NCI-H460 (cell line): ENCODE measurements at regions not wholly inside any gene's neighbourhood (a gene's known extent, or its start where the extent isn't known, plus 50 kb on each side); places are given as distances from the start of the nearest gene placed in this dataset.

Experiments
- DNase-seq: peaks from one replicate; pipeline ENCODE4 v3.0.0-alpha.2; 2016; ENCODE audit warnings: low read depth; ENCODE audit errors: extremely low read depth

- no peak for DNase-seq
Measured at GRCh38 chr15:36313736-36314280, 265.6 kb upstream of the CDIN1 start.

DNA sequence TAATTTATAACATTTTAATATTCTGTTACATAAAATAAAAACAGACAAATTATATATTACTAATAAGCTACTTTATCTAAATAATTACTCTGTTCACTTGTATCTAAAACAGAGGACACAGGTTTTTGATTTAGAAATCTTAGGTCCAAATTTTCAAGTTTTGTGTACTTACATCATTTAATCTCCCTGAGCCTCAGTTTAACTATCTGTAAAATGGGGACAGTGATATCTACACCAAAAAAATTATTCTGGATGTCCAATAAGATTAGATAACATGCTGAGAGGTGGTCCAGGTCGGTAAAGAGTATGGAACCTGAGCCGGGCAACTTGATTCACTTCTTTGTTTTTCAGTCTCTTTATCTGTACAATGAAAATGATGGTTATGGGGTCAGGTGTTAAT lies 263.8 kb upstream of the CDIN1 start:
- no peak for DNase-seq

GRCh38 chr15:36323615-36324014 lies 255.8 kb upstream of the CDIN1 start:
- DNase-seq, result no peak

GRCh38 chr15:36325206-36325605 lies 254.2 kb upstream of the CDIN1 start:
- no peak for DNase-seq

DNA sequence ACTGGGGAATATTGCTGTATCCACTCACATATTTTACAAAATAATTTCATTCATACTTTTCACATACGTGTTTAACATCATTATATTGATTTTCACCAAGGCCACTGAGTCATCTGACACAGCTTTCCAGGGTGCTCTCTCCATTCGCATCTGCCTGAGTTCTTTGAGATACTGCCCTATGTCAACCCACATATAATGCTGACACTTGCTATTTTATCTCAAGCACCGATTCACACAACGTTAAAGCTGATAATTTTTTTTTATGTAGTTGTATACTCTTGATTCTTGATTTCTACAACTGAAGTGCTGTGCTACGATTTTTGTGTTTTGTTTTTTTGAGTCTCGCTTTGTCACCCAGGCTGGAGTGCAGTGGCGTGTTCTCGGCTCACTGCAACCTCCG lies 249.8 kb upstream of the CDIN1 start:
- no peak for DNase-seq

GRCh38 chr15:36330598-36330997 lies 248.8 kb upstream of the CDIN1 start:
- no peak for DNase-seq

DNA sequence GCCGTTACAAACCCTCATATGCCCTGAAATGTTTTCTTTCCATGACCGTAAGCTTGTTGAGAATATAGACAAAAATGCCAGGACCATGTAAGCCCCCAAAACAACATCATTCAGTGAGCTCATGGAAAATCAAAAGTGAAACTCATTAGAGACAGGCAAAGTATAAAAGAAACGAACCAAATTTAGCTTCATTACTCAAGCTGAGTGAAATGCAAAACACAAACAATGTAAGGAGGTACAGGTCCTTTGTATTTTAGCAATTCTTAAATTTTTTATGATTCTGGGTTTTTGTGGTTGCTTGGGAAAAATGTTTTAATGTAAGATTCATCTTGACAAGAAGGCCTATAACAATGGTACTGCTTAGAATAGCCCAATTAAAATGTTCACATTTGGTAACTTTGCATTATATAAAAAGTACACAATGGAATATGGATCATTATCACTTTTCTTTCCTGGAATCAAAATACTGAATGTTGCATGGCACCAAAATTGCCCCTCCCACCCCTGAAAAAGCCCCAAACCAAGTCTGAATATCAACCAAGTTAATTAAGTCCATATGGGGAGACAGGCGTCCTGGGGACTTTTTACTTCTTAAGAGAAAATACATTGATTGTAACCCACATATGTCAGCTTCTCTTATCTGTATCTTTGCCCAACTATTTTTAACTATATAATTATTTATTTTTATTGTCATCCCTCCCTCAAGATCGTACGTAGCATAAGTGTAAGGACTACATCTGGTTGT lies 247.7 kb upstream of the CDIN1 start:
- DNase-seq, result no peak

- no peak for DNase-seq
Measured at GRCh38 chr15:36332301-36332700, 247.1 kb upstream of the CDIN1 start.

- DNase-seq, result no peak
Measured at GRCh38 chr15:36332896-36333295, 246.5 kb upstream of the CDIN1 start.

DNA sequence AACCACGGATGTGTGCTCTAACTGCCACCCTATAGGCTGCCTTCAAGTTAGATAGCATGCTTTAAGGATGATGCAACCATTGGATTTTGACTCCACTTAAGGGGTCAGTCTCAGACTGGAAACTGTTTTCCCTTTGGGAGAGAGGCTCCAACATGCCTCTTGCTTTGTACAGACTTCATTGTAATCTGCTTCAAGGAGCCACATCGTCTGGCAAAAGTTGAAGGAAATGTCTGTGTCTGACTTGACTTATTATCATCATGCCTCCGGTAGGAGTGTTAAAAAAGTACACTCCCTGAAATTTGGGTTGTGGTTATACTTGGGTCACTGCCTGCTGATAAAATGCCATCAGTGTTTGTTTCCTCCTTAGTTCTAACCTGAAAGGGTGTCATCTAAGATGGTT lies 245.4 kb upstream of the CDIN1 start:
- no peak for DNase-seq

- no peak for DNase-seq
Measured at GRCh38 chr15:36335224-36335623, 244.2 kb upstream of the CDIN1 start.

DNA sequence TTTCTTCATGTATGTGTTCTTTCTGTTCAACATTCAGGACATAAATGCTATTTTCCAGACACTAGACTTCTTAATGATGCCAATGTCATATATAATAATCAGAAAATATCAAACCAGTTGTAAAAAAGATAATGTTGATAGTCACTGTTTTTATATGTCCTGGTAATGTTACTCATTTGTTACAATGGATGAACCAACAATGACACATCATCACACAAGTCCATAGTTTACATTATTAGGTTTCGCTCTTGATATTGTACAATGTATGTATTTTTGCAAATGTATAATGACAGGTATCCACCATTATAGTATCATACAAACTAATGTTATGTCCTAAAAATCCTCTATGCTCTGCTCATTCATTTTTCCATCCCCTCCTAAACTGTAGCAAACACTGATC lies 243.8 kb upstream of the CDIN1 start:
- DNase-seq, result no peak

- DNase-seq, result no peak
Measured at GRCh38 chr15:36344887-36345286, 234.5 kb upstream of the CDIN1 start.

GRCh38 chr15:36347272-36347858 lies 232.1 kb upstream of the CDIN1 start:
- DNase-seq, result no peak

DNA sequence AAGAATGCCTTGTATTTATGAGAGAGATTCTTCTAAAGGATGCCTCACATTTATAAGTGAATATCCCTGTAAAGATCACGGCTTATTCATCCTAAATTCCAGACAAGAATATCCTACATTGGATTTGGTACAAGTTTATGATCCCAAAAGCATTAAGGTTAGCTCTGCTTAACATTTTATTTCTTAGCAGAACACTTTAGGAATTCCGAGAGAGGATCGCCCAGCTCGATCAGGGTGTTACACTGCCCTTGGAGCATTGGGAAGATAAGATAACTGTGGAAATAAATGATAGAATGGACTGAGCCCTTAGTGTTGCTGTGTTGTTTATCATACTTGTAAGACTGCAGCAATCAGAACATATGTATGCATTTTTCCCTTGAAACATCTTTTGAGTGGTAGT lies 223.0 kb upstream of the CDIN1 start:
- no peak for DNase-seq

DNA sequence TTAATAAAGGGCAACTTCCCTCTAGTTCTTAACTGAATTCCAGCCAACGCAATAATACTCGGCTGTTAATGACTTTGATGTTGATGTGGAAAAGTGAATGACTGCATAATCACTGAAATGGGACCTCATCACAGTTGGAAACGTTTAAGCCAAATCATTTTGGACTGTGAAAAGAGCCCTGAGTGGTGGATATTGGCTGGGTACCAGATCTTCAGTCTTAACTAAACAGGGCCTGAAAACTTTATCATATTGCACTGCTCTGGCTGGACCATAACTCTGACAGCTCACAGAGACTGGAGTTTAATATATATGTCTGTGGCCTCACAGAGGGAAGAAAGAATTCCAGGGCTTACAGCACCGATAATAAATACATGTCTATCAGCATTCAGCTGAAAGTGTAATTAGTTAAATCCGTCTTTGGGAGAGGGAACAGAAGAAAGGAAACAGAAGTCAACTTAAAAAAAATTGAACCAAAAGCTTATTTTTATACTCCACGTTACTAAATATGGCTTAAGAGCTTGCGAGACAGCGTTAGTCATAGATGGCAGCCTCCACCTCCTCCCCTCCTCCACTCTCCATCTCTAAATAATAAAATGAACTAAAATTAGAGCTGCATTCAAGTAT lies 222.3 kb upstream of the CDIN1 start:
- DNase-seq, result no peak

- DNase-seq, result no peak
Measured at GRCh38 chr15:36358094-36358493, 221.3 kb upstream of the CDIN1 start.

DNA sequence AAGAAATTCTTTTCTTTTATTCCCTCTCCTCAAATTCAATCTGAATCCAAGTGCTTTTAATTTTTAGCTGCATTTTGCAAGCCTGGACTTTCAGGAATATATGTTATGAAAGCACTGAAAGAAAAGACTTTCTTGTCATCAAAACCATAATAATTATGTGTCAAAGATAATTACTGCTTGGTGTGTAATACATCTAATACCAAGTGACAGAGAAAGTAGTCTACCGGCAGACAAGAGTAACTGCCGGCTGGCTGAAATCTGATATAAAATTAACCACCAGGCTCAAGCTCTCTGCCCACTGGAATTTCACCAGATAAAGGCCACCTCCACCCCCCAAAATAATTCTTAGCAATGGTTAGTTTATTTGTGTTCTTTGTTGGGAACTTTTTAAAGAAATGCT lies 220.9 kb upstream of the CDIN1 start:
- DNase-seq, result no peak

- DNase-seq, result no peak
Measured at GRCh38 chr15:36359286-36359685, 220.1 kb upstream of the CDIN1 start.

DNA sequence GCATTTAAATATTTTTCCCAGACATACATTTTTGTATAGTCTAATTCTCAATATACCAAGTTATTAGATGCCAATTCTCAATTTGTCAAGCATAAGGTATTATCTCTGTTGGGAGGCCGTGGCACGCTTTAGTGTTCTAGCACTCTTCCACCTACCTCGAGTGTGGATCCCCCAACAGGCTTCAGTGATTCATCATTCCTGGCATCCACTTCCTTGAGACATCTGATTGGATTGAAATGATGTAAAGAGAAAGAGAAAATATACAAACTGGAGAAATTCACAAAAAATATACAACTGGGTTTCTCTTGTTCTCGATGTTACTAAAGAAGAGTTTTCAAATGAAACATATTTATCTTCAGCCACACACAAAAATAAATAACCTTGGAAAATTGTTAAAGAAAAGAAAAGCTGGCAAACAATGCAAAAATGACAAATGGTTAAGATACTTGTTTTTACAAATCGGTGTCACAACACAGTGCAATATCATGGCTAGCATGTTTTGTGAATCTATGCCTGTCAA lies 218.0 kb upstream of the CDIN1 start:
- no peak for DNase-seq

DNA sequence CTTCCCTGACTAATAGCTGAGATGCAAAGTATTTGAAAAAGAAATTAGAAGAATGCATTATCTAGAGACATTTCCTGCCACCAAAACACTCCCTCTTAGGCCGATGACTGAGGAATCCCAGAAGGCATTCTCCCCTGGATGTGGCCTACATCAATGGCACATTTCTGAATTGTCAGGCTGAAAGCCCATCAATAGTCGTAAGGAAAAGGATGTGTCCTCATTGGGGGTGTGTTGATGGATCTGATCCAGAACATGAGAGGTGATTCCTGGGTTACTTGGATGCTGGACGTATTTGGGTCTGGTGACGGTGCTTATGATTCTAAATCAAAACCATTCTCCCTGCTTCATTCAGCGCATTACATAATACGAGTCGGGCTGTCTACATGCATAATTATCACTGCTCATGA lies 216.9 kb upstream of the CDIN1 start:
- DNase-seq, result no peak

GRCh38 chr15:36363335-36363734 lies 216.1 kb upstream of the CDIN1 start:
- no peak for DNase-seq
